ENCODE measurements at regions not wholly inside any gene's neighbourhood (a gene's known extent, or its start where the extent isn't known, plus 50 kb on each side); places are given as distances from the start of the nearest gene placed in this dataset.

- TF ChIP-seq OSR1 (CRISPR knock-in tag; IDR thresholded peaks at IDR 0.05) = no peak
- TF ChIP-seq, protein P1, sequence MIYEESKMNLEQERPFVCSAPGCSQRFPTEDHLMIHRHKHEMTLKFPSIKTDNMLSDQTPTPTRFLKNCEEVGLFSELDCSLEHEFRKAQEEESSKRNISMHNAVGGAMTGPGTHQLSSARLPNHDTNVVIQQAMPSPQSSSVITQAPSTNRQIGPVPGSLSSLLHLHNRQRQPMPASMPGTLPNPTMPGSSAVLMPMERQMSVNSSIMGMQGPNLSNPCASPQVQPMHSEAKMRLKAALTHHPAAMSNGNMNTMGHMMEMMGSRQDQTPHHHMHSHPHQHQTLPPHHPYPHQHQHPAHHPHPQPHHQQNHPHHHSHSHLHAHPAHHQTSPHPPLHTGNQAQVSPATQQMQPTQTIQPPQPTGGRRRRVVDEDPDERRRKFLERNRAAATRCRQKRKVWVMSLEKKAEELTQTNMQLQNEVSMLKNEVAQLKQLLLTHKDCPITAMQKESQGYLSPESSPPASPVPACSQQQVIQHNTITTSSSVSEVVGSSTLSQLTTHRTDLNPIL (CRISPR knock-in tag; IDR thresholded peaks at IDR 0.05; ENCODE audit: low read depth) = no peak
These were observed 1046.2 kb downstream of the KCNT2 start for GRCh38 chr1:195562074-195562473.
